ENCODE measurements at regions not wholly inside any gene's neighbourhood (a gene's known extent, or its start where the extent isn't known, plus 50 kb on each side); places are given as distances from the start of the nearest gene placed in this dataset.

DNA sequence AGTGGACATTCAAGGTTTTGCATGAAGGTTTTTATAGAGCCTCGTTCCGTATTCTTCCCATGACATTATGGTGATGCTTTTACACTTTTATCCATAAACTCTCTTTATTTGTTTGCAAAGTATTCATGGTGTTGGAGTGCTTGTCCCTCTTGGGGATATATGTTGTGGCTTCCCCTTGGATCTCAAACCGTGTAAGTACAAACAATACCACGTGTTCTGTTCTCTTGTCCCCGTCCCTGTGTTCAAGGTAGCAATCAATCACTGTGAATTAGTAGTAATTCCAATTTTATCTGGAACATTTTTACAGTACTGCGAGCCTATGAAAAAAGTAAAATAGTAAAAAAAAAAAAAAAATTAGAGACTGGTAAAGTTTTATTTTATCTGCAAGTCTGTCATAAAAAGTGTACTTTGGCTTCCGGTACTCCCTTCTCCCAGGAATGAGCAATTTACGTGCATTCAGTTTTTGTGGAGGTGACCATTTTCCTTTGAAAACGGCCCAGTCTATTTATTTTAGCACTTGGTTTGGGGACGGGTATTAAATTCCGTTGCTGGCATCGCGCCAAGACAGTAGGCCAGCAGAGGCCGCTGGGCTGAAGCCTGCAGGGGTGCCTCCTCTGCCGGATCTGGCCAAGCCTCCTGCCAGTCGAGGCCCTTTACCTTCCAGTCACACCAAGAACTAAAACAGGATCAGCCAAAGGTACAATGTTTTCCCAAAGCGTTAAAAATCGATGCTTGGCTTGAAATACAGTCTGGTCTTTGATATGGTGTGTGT is 175.7 kb downstream of the SOCS6 start:
- Mint-ChIP-seq H3K27me3 (ENCODE audit: low read depth) (peaks cover 10% of the 10 kb centered on the region), H3K36me3 (ENCODE audit: low read depth) (no peaks in the 10 kb centered on the region), H3K9me3 (no peaks in the 10 kb centered on the region), H3K27ac (no peak overlapping the region), H3K4me3 (peak overlapping the region; percentile 57), H3K4me1 (ENCODE audit: low read depth) (peaks cover 5% of the 10 kb centered on the region)
- peak; percentile 50 for DNase-seq
- intact Hi-C loops (cut with micrococcal nuclease) = no loop called here
- CTCF ChIA-PET = interaction anchor here (1.0 to 2.3 kb wide), 2 partner anchors 10 kb away, joined by 3 to 12 read pairs; no protein-coding TSS in a partner anchor

DNA sequence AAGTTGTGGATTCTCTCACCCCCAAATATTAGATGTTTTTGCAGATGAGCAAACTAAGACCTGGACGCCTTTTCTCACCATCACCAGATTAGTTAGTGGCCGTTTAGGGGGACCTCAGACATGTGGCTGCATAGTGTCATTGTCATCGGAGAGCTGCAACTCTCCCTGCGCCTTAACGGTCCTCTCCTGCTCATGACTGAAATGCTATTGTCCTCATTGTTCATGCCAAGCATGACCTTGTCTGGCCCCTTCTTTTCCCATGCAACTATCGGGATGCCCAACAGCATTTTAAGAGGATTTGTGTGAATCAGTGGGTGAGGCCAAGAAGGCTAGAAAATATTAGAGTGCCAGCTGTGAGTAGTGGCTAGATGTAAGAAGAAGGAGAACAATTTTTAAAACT is 174.2 kb downstream of the SOCS6 start:
- peaks cover 5% of the 10 kb centered on the region for H3K4me1 Mint-ChIP-seq (ENCODE audit: low read depth)
- CTCF ChIA-PET = interaction anchor here (1.2 to 2.3 kb wide), 3 partner anchors 9 to 29 kb away, joined by 3 to 12 read pairs (median 4); no protein-coding TSS in a partner anchor
- H3K27me3 Mint-ChIP-seq (ENCODE audit: low read depth) = peaks cover 10% of the 10 kb centered on the region
- H3K9me3 Mint-ChIP-seq = no peaks in the 10 kb centered on the region
- intact Hi-C loops (cut with micrococcal nuclease) = no loop called here
- no peak overlapping the region for H3K4me3 Mint-ChIP-seq
- no peaks in the 10 kb centered on the region for H3K36me3 Mint-ChIP-seq (ENCODE audit: low read depth)
- no peak overlapping the region for H3K27ac Mint-ChIP-seq
- no peak for DNase-seq

DNA sequence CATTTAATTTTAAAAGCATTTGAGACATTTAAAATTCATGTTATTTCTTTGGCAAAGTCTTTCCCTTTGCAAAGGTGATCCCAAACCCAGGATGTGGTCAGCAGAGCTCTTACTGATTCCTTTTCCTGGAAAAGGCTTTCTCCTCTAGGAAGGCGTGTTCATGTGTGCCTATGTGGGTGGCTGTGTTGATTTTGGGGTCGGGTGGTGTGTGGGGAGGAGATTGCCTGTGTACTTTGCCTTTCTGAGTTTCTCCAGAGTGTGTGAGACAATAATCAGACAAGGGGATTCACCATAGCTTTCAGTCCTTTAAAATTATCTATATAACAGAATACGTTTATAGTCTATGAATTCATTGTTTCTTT is 173.2 kb downstream of the SOCS6 start:
- H3K4me3 Mint-ChIP-seq = no peak overlapping the region
- intact Hi-C loops (cut with micrococcal nuclease) = no loop called here
- CTCF ChIA-PET = interaction anchor here (1.2 to 2.3 kb wide), 3 partner anchors 8 to 28 kb away, joined by 3 to 12 read pairs (median 4); no protein-coding TSS in a partner anchor
- H3K27ac Mint-ChIP-seq = no peak overlapping the region
- no peaks in the 10 kb centered on the region for H3K36me3 Mint-ChIP-seq (ENCODE audit: low read depth)
- no peak for DNase-seq
- H3K4me1 Mint-ChIP-seq (ENCODE audit: low read depth) = peaks cover 5% of the 10 kb centered on the region
- H3K27me3 Mint-ChIP-seq (ENCODE audit: low read depth) = peaks cover 10% of the 10 kb centered on the region
- no peaks in the 10 kb centered on the region for H3K9me3 Mint-ChIP-seq

DNA sequence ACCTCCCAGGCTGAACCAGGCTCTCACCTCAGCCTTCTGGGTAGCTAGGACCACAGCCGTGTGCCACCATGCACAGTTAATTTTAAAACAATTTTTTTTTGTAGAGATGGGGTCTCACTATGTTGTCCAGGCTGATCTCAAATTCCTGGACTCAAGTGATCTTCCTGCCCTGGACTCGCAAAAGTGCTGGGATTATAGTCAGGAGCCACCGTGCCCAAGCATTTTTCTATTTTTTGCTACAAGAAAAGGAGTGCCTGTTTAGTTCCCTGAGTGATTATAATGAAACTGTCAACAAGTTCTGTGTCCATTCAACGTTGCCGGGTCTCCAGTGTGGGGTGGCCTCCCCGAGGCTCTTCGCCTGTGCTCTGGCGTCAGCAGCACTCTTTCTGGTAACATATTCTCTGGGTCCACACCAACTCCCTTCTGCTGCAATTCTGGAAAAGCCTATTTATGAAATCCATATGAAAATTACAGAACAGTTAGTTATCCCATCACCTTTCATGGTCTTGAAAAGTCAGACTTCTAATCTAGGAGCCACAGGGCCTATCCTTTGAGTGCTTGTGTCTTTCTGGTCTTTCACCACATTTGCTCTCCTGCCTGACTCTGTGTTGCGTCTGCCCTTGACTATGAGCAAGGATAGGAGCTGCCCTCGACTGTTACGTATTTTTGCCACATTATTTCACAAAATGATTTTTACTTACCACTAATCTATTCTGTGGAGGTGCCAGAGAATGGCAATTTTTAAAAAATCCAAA is 172.7 kb downstream of the SOCS6 start:
- Mint-ChIP-seq H3K4me3 (no peak overlapping the region), H3K27ac (no peak overlapping the region), H3K27me3 (ENCODE audit: low read depth) (peaks cover 10% of the 10 kb centered on the region), H3K4me1 (ENCODE audit: low read depth) (peaks cover 5% of the 10 kb centered on the region), H3K36me3 (ENCODE audit: low read depth) (no peaks in the 10 kb centered on the region), H3K9me3 (no peaks in the 10 kb centered on the region)
- no peak for DNase-seq
- intact Hi-C loops (cut with micrococcal nuclease) = no loop called here
- CTCF ChIA-PET = interaction anchor here (1.5 kb wide), 1 partner anchor 27 kb away, joined by 4 read pairs; no protein-coding TSS in a partner anchor

DNA sequence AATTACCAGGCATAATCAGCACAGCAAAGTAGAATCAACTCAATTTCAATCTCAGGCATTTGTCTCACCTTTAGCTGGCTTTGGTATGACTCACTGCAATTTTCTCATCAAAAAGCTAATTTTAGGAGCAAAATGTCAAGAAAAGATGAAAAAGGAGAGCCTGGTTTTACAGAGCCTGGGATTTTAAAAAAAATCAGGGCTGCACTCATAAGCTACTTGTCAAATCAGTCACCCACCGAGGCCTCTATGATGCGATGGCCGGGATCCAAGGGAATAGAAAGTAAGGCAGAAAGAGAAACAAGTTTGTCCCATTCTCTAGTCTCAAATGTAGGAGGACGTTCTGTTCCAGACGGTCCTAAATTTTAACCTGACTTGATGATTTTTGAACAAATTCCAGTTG is 170.9 kb downstream of the SOCS6 start:
- H3K4me3 Mint-ChIP-seq = no peak overlapping the region
- H3K4me1 Mint-ChIP-seq (ENCODE audit: low read depth) = peaks cover 4% of the 10 kb centered on the region
- intact Hi-C loops (cut with micrococcal nuclease) = loop anchor here (10.0 kb wide), 2 partner anchors 375 to 825 kb away; no protein-coding TSS in a partner anchor
- H3K27ac Mint-ChIP-seq = no peak overlapping the region
- DNase-seq = no peak
- H3K9me3 Mint-ChIP-seq = no peaks in the 10 kb centered on the region
- CTCF ChIA-PET = interaction anchor here (0.6 to 1.3 kb wide), 2 partner anchors 26 to 34 kb away, joined by 3 to 4 read pairs; no protein-coding TSS in a partner anchor
- no peaks in the 10 kb centered on the region for H3K36me3 Mint-ChIP-seq (ENCODE audit: low read depth)
- peaks cover 10% of the 10 kb centered on the region for H3K27me3 Mint-ChIP-seq (ENCODE audit: low read depth)

DNA sequence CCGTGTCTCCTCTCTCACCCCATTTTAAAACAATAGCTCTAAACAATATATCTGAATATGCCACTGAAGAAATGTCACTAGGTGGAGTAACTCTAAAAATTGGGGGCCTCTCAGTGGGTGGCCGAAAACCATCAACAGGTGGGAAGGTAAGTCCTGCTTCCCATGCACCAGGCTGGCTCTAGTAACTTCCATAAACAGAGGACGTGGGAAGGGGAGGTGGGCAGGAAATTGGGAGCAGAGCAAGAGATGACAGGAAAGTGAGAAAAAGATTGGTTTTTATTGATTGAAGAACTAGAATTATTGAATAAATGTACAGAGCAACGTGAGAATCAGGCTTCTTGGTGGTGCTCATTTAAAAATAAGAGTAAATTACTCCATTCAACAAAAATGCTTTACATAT is 170.4 kb downstream of the SOCS6 start:
- H3K4me1 Mint-ChIP-seq (ENCODE audit: low read depth) = peaks cover under 1% of the 10 kb centered on the region
- H3K27me3 Mint-ChIP-seq (ENCODE audit: low read depth) = peaks cover 10% of the 10 kb centered on the region
- intact Hi-C loops (cut with micrococcal nuclease) = loop anchor here (10.0 kb wide), 2 partner anchors 374 to 824 kb away; no protein-coding TSS in a partner anchor
- no peak overlapping the region for H3K4me3 Mint-ChIP-seq
- H3K9me3 Mint-ChIP-seq = no peaks in the 10 kb centered on the region
- H3K27ac Mint-ChIP-seq = no peak overlapping the region
- H3K36me3 Mint-ChIP-seq (ENCODE audit: low read depth) = no peaks in the 10 kb centered on the region
- DNase-seq = no peak
- CTCF ChIA-PET = interaction anchor here (1.3 kb wide), 1 partner anchor 25 kb away, joined by 4 read pairs; no protein-coding TSS in a partner anchor

DNA sequence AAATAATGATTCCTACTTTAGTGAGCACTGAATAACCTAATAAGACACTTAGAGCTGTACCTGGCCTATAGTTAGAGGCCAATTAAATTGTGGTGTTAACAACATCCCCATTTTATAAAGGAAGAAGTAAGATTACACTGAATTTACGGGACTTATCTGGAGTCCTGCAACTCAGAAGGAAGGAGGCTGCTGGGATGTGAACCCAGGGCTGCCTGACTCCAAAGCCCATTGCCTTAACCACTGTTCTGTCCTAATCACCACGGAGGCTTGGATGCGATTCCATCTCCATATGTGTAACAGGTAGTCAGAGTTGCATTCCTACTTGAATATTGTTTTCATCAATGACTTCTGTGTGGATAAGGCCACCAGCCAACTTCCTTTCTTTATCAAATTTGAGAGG is 168.9 kb downstream of the SOCS6 start:
- H3K36me3 Mint-ChIP-seq (ENCODE audit: low read depth) = no peaks in the 10 kb centered on the region
- no peaks in the 10 kb centered on the region for H3K4me1 Mint-ChIP-seq (ENCODE audit: low read depth)
- no peak for DNase-seq
- no peak overlapping the region for H3K27ac Mint-ChIP-seq
- H3K4me3 Mint-ChIP-seq = no peak overlapping the region
- CTCF ChIA-PET = no interaction called here
- peaks cover 7% of the 10 kb centered on the region for H3K27me3 Mint-ChIP-seq (ENCODE audit: low read depth)
- H3K9me3 Mint-ChIP-seq = no peaks in the 10 kb centered on the region
- intact Hi-C loops (cut with micrococcal nuclease) = loop anchor here (10.0 kb wide), 2 partner anchors 373 to 823 kb away; no protein-coding TSS in a partner anchor

DNA sequence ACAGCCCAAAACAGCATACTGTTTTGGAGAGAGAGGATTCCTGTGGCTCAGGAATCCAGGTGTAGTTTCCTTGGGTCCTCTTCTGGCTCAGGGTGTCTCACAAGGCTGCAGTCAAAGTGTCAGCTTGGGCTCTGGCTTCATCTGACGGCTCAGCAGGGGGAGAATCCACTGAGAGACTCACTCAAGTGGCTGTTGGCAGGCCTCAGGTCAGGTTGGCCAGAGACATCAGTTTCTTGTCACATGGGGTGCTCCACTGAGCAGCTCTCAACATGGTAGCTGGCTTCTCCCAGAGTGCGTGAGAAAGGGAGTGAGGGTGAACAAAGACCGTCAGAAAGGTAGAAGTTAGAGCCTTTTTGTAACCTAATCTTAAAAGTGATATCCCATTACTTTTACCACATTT is 168.4 kb downstream of the SOCS6 start:
- Mint-ChIP-seq H3K27ac (no peak overlapping the region), H3K9me3 (no peaks in the 10 kb centered on the region), H3K36me3 (ENCODE audit: low read depth) (no peaks in the 10 kb centered on the region), H3K4me1 (ENCODE audit: low read depth) (no peaks in the 10 kb centered on the region), H3K4me3 (no peak overlapping the region), H3K27me3 (ENCODE audit: low read depth) (peaks cover 10% of the 10 kb centered on the region)
- no peak for DNase-seq
- CTCF ChIA-PET = no interaction called here
- intact Hi-C loops (cut with micrococcal nuclease) = loop anchor here (10.0 kb wide), 2 partner anchors 372 to 822 kb away; no protein-coding TSS in a partner anchor

DNA sequence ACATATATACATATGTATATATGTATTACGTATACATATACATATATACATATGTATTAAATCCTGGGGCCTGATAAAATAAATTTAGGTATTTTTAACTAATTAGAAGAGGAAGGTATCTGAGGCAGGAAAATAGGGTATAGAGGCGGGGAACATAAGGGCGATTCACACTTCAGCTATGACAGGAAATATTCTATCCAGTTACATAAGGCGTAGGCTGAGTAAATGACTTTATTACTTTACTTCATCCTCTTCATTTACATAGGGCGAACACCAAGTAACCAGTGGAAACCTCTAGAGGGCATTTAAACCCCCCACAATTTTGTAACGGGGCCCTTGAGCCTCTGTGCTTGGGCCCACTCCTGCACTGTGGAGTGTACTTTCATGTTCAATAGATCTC is 167.5 kb downstream of the SOCS6 start:
- intact Hi-C loops (cut with micrococcal nuclease) = loop anchor here (10.0 kb wide), 2 partner anchors 372 to 822 kb away; no protein-coding TSS in a partner anchor
- no peak for DNase-seq
- CTCF ChIA-PET = interaction anchor here (2.7 kb wide), 1 partner anchor 260 kb away, joined by 12 read pairs; no protein-coding TSS in a partner anchor
- Mint-ChIP-seq H3K27ac (no peak overlapping the region), H3K4me1 (ENCODE audit: low read depth) (no peaks in the 10 kb centered on the region), H3K27me3 (ENCODE audit: low read depth) (peaks cover 4% of the 10 kb centered on the region), H3K4me3 (no peak overlapping the region), H3K9me3 (no peaks in the 10 kb centered on the region), H3K36me3 (ENCODE audit: low read depth) (no peaks in the 10 kb centered on the region)

DNA sequence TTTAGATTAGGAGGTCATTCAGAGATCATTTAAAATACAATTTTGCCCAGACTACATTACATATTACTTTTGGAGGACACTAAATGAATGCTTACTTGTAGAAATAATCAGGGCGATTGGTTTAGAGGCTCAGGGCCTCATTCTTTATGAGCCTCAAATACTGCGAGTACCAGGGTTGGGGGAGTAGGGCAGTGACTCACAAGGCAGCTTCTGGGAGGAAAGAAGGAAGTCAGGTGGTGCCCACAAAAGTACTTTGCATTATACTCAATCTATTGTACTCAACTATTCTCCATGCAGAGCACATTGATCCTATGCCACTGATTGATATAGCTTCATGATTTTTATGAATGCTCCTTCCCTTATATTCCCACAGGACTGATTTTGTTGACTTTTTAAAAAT is 166.9 kb downstream of the SOCS6 start:
- peaks cover 4% of the 10 kb centered on the region for H3K27me3 Mint-ChIP-seq (ENCODE audit: low read depth)
- H3K4me1 Mint-ChIP-seq (ENCODE audit: low read depth) = no peaks in the 10 kb centered on the region
- H3K4me3 Mint-ChIP-seq = no peak overlapping the region
- intact Hi-C loops (cut with micrococcal nuclease) = loop anchor here (2.0 to 10.0 kb wide), 3 partner anchors 371 to 1609 kb away; no protein-coding TSS in a partner anchor
- no peak overlapping the region for H3K27ac Mint-ChIP-seq
- no peak for DNase-seq
- H3K36me3 Mint-ChIP-seq (ENCODE audit: low read depth) = no peaks in the 10 kb centered on the region
- CTCF ChIA-PET = interaction anchor here (0.6 to 3.2 kb wide), 7 partner anchors 7 to 260 kb away, joined by 3 to 12 read pairs (median 4); no protein-coding TSS in a partner anchor
- H3K9me3 Mint-ChIP-seq = no peaks in the 10 kb centered on the region

DNA sequence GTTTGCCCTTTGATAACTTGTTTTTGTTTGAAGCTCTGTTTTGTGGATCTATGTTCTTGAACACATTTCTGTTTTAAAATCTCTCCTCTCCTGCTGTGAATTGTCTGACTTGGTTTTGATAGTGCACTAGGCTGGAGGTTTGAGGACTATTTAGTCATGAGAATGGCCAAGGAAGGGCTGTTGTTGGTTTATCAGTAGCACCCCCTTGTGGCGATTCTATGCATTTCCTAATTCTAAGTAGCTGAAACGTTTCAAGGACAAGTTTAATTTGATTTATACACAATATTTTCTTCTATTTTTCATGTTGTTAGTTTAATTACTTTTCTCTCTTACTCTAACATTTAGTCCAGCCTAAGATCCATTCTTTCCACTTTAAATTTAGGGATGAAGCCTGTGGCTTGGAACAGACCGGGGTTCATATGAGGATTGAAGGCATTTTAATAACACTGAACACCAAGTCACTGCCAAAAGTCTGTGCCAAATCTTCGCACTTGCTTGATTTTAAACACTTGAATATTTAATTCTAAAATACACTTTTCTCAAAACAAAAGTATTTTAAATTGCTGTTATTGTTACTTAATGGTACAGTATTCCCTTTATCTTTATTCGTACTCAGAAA is 166.0 kb downstream of the SOCS6 start:
- Mint-ChIP-seq H3K4me1 (ENCODE audit: low read depth) (no peaks in the 10 kb centered on the region), H3K36me3 (ENCODE audit: low read depth) (no peaks in the 10 kb centered on the region), H3K4me3 (no peak overlapping the region), H3K9me3 (no peaks in the 10 kb centered on the region), H3K27me3 (ENCODE audit: low read depth) (peaks cover 4% of the 10 kb centered on the region), H3K27ac (no peak overlapping the region)
- peak; percentile 45 for DNase-seq
- CTCF ChIA-PET = interaction anchor here (1.0 to 3.2 kb wide), 9 partner anchors 8 to 291 kb away, joined by 3 to 12 read pairs (median 4); no protein-coding TSS in a partner anchor
- intact Hi-C loops (cut with micrococcal nuclease) = loop anchor here (1.0 to 10.0 kb wide), 5 partner anchors 259 to 1608 kb away; no protein-coding TSS in a partner anchor

Measured in activated naive CD4-positive, alpha-beta T cell treated with anti-CD3 and anti-CD28 coated beads for 36 hours (primary cell).